Neutrophil (primary cell): ENCODE measurements at regions not wholly inside any gene's neighbourhood (a gene's known extent, or its start where the extent isn't known, plus 50 kb on each side); places are given as distances from the start of the nearest gene placed in this dataset.
"Not testable (repeated sequence)": the region's sequence is repeated elsewhere in the genome, so short reads cannot be mapped to it uniquely, and the experiment has no call there.

Experiments
- H3K27ac ChIP-seq: fragments of 200-600 bp; sonication (generic); 2 replicates; pipeline ENCODE4 v1.5.1; 2016; ENCODE audit warnings: mild to moderate bottlenecking, moderate library complexity
- H3K27me3 ChIP-seq: fragments of 200-600 bp; sonication (generic); 2 replicates; pipeline ENCODE4 v1.6.0; 2016; ENCODE audit warnings: mild to moderate bottlenecking
- H3K36me3 ChIP-seq: fragments of 200-600 bp; sonication (generic); 2 replicates; pipeline ENCODE4 v1.5.1; 2017
- H3K4me1 ChIP-seq, 2 experiments: fragments of 200-600 bp in 1 of 2; sonication (generic) in 1 of 2; 1 replicate in 1 of 2; 2 replicates in 1 of 2; pipeline versions ENCODE4 v1.5.1 to v1.6.1; 2013 to 2016; ENCODE audit warnings: low read depth in 1 of 2, low read length in 1 of 2, mild to moderate bottlenecking in 1 of 2, moderate library complexity in 1 of 2; ENCODE audit not compliant: control insufficient read depth in 1 of 2, insufficient read depth in 1 of 2
- H3K4me3 ChIP-seq, 2 experiments: fragments of 200-600 bp in 1 of 2; sonication (generic) in 1 of 2; 1 replicate in 1 of 2; 2 replicates in 1 of 2; pipeline ENCODE4 v1.5.1; 2013 to 2016; ENCODE audit warnings: low read depth in 1 of 2, low read length in 1 of 2, mild to moderate bottlenecking in 1 of 2, moderate library complexity in 1 of 2
- H3K9me3 ChIP-seq: fragments of 200-600 bp; sonication (generic); 2 replicates; pipeline ENCODE4 v1.5.1; 2016
- CTCF ChIP-seq: fragments of 200-600 bp; sonication (generic); IDR thresholded peaks from 2 replicates; pipeline ENCODE4 v1.5.1; 2016; ENCODE audit warnings: antibody characterized with exemption

- no peak overlapping the region for H3K4me3 ChIP-seq
- no peaks in the 10 kb centered on the region for H3K4me1 ChIP-seq
- H3K36me3 ChIP-seq: no peaks in the 10 kb centered on the region
- no peaks in the 10 kb centered on the region for H3K27me3 ChIP-seq
- no peak overlapping the region for H3K27ac ChIP-seq
- H3K9me3 ChIP-seq: no peaks in the 10 kb centered on the region
- no peak for TF ChIP-seq CTCF
Observed at GRCh38 chr7:49023345-49024328, 99.3 kb downstream of the CDC14C start.

GRCh38 chr7:49030221-49030620 lies 105.9 kb downstream of the CDC14C start:
- H3K36me3 ChIP-seq: no peaks in the 10 kb centered on the region
- no peaks in the 10 kb centered on the region for H3K9me3 ChIP-seq
- no peak overlapping the region for H3K27ac ChIP-seq
- H3K4me3 ChIP-seq: no peak overlapping the region
- no peaks in the 10 kb centered on the region for H3K4me1 ChIP-seq
- no peaks in the 10 kb centered on the region for H3K27me3 ChIP-seq
- TF ChIP-seq CTCF: no peak

- H3K9me3 ChIP-seq, H3K36me3 ChIP-seq, H3K27me3 ChIP-seq, H3K4me3 ChIP-seq, H3K27ac ChIP-seq, H3K4me1 ChIP-seq: not testable (repeated sequence)
Observed at GRCh38 chr7:49033140-49033539, 108.8 kb downstream of the CDC14C start.

GRCh38 chr7:49037346-49038210 lies 113.2 kb downstream of the CDC14C start:
- Histone ChIP-seq H3K27ac (no peak overlapping the region), H3K36me3 (no peaks in the 10 kb centered on the region), H3K9me3 (no peaks in the 10 kb centered on the region), H3K27me3 (no peaks in the 10 kb centered on the region), H3K4me3 (no peak overlapping the region), H3K4me1 (no peaks in the 10 kb centered on the region)
- TF ChIP-seq CTCF: no peak

- no peaks in the 10 kb centered on the region for H3K9me3 ChIP-seq
- no peaks in the 10 kb centered on the region for H3K4me1 ChIP-seq
- no peaks in the 10 kb centered on the region for H3K27me3 ChIP-seq
- H3K36me3 ChIP-seq: no peaks in the 10 kb centered on the region
- H3K27ac ChIP-seq: no peak overlapping the region
- TF ChIP-seq CTCF: no peak
- no peak overlapping the region for H3K4me3 ChIP-seq
Observed at GRCh38 chr7:49038821-49039358, 114.5 kb downstream of the CDC14C start.
